CD14-positive monocyte (primary cell): ENCODE measurements at regions not wholly inside any gene's neighbourhood (a gene's known extent, or its start where the extent isn't known, plus 50 kb on each side); places are given as distances from the start of the nearest gene placed in this dataset.

Experiments
- DNase-seq, 3 donors: peaks; one replicate each; pipeline ENCODE4 v3.0.0-alpha.2; 2011 to 2022
- H2AFZ ChIP-seq: 2 replicates; pipeline ENCODE4 v1.6.0; 2012; ENCODE audit warnings: mild to moderate bottlenecking, low read depth, low read length, inconsistent platforms; ENCODE audit not compliant: insufficient read depth, poor library complexity, severe bottlenecking
- H3K27ac ChIP-seq, 2 donors: 1 replicate in 1 of 2; 2 replicates in 1 of 2; pipeline ENCODE4 v1.5.1; 2012 to 2013; ENCODE audit warnings: low read length in 2 of 2, control low read depth in 1 of 2, inconsistent platforms in 1 of 2, low read depth in 1 of 2, mild to moderate bottlenecking in 1 of 2
- H3K27me3 ChIP-seq, 2 donors: one replicate each; pipeline versions ENCODE4 v1.6.0 to v1.6.1; 2011 to 2013; ENCODE audit warnings: low read length in 2 of 2; ENCODE audit not compliant: control insufficient read depth in 2 of 2, insufficient read depth in 2 of 2
- H3K36me3 ChIP-seq, 2 donors: replicated peaks in 1 of 2; 1 replicate in 1 of 2; 2 replicates in 1 of 2; pipeline versions ENCODE4 v1.5.1 to v1.6.1; 2012 to 2013; ENCODE audit warnings: low read length in 2 of 2, control low read depth in 1 of 2, inconsistent platforms in 1 of 2, mild to moderate bottlenecking in 1 of 2; ENCODE audit not compliant: insufficient read depth in 2 of 2, control insufficient read depth in 1 of 2
- H3K4me1 ChIP-seq, 2 donors: 1 replicate in 1 of 2; 2 replicates in 1 of 2; pipeline versions ENCODE4 v1.5.1 to v1.6.1; 2012 to 2013; ENCODE audit warnings: low read length in 2 of 2, control low read depth in 1 of 2, inconsistent platforms in 1 of 2, mild to moderate bottlenecking in 1 of 2, moderate library complexity in 1 of 2; ENCODE audit not compliant: insufficient read depth in 2 of 2, control insufficient read depth in 1 of 2
- H3K4me2 ChIP-seq: replicated peaks from 2 replicates; pipeline ENCODE3; 2012; ENCODE audit warnings: low read length, moderate library complexity, mild to moderate bottlenecking; ENCODE audit not compliant: poor library complexity, severe bottlenecking; ENCODE audit errors: extremely low read depth
- H3K4me3 ChIP-seq, 3 experiments: fragments of 200-600 bp in 1 of 3; sonication (generic) in 1 of 3; replicated peaks in 1 of 3; 1 replicate in 2 of 3; 2 replicates in 1 of 3; pipeline ENCODE4 v1.5.1; 2011 to 2013; ENCODE audit warnings: low read length in 3 of 3, mild to moderate bottlenecking in 3 of 3, control low read depth in 2 of 3, low read depth in 2 of 3, inconsistent platforms in 1 of 3, moderate library complexity in 1 of 3
- H3K79me2 ChIP-seq: 2 replicates; pipeline ENCODE4 v1.6.0; 2012; ENCODE audit warnings: mild to moderate bottlenecking, control low read depth, inconsistent platforms, low read length, moderate library complexity; ENCODE audit not compliant: insufficient read depth
- H3K9ac ChIP-seq: 2 replicates; pipeline ENCODE4 v1.6.0; 2017; ENCODE audit warnings: low read length, mild to moderate bottlenecking; ENCODE audit not compliant: insufficient read depth, poor library complexity, severe bottlenecking
- H3K9me3 ChIP-seq, 2 donors: replicated peaks in 1 of 2; 1 replicate in 1 of 2; 2 replicates in 1 of 2; pipeline versions ENCODE4 v1.5.1 to v1.6.1; 2012 to 2013; ENCODE audit warnings: low read length in 2 of 2, control low read depth in 1 of 2; ENCODE audit not compliant: control insufficient read depth in 1 of 2, insufficient read depth in 1 of 2
- H4K20me1 ChIP-seq: 2 replicates; pipeline ENCODE4 v1.6.0; 2012; ENCODE audit warnings: mild to moderate bottlenecking, low read length, control low read depth, moderate library complexity; ENCODE audit not compliant: insufficient read depth
- H3K27ac Mint-ChIP-seq, 7 donors: one replicate each; pipeline ENCODE4 v1.8.0; 2020; ENCODE audit warnings: mild to moderate bottlenecking in 7 of 7, mixed read lengths in 7 of 7, moderate library complexity in 6 of 7, inconsistent platforms in 2 of 7
- H3K27me3 Mint-ChIP-seq, 3 donors: one replicate each; pipeline ENCODE4 v1.8.0; 2021 to 2022; ENCODE audit warnings: low read depth in 3 of 3, mild to moderate bottlenecking in 3 of 3, mixed read lengths in 3 of 3, moderate library complexity in 3 of 3, inconsistent platforms in 1 of 3
- H3K36me3 Mint-ChIP-seq, 2 donors: one replicate each; pipeline ENCODE4 v1.8.0; 2020; ENCODE audit warnings: mixed read lengths in 2 of 2, inconsistent platforms in 1 of 2, mild to moderate bottlenecking in 1 of 2
- H3K4me1 Mint-ChIP-seq: one replicate; pipeline ENCODE4 v1.8.0; 2020; ENCODE audit warnings: mild to moderate bottlenecking, mixed read lengths
- H3K4me3 Mint-ChIP-seq, 2 donors: one replicate each; pipeline ENCODE4 v1.8.0; 2020; ENCODE audit warnings: mild to moderate bottlenecking in 2 of 2, mixed read lengths in 2 of 2, moderate library complexity in 1 of 2
- H3K9me3 Mint-ChIP-seq, 7 donors: one replicate each; pipeline ENCODE4 v1.8.0; 2020 to 2022; ENCODE audit warnings: mixed read lengths in 7 of 7, mild to moderate bottlenecking in 6 of 7, moderate library complexity in 6 of 7, inconsistent platforms in 2 of 7
- CTCF ChIP-seq: fragments of 200-600 bp; IDR thresholded peaks from one replicate; pipeline ENCODE4 v1.8.0; 2022; ENCODE audit warnings: antibody characterized with exemption, mild to moderate bottlenecking
- WGBS: methylation state at CpG from one replicate; pipeline ENCODE4 v1.1.5; 2013; ENCODE audit warnings: missing lambda C conversion rate; ENCODE audit not compliant: insufficient coverage; 5-methylcytosine and 5-hydroxymethylcytosine counted together
- intact Hi-C, 2 donors: fragments of 100-400 bp; cut with micrococcal nuclease; formaldehyde crosslinking; loops; one replicate each; pipeline versions ENCODE4 v1.15.0 to v1.15.1; 2023

- peaks cover 0 to 7% (median 0%) of the 10 kb centered on the region in 7 donors for H3K9me3 Mint-ChIP-seq
- H3K27ac ChIP-seq, result no peak overlapping the region
- H3K4me3 ChIP-seq, result no peak overlapping the region
- no peaks in the 10 kb centered on the region for H3K36me3 Mint-ChIP-seq
- H3K9ac ChIP-seq, result no peak overlapping the region
- no peaks in the 10 kb centered on the region for H3K9me3 ChIP-seq
- H3K27me3 ChIP-seq, result no peaks in the 10 kb centered on the region
- H3K36me3 ChIP-seq, result no peaks in the 10 kb centered on the region
- intact Hi-C loops, result no loop called here
- H2AFZ ChIP-seq, result no peak overlapping the region
- no CpG with 5 or more reads among the region's 3 CpGs for WGBS
- H3K4me1 ChIP-seq, result peaks cover 7 to 22% of the 10 kb centered on the region in 2 donors
- H3K79me2 ChIP-seq, result no peaks in the 10 kb centered on the region
- no peaks in the 10 kb centered on the region for H3K27me3 Mint-ChIP-seq
- H3K4me3 Mint-ChIP-seq, result no peak overlapping the region
- peak overlapping the region in 4 of 7 donors; percentile 7 to 34 (median 17) for H3K27ac Mint-ChIP-seq
- H3K4me2 ChIP-seq, result no peak overlapping the region
- H4K20me1 ChIP-seq, result no peaks in the 10 kb centered on the region
- DNase-seq, result peak in 2 of 3 donors; percentile 0 to 26
- TF ChIP-seq CTCF, result no peak
- H3K4me1 Mint-ChIP-seq, result peaks cover 15% of the 10 kb centered on the region
Observed at GRCh38 chr3:22475665-22476240, 724.7 kb upstream of the ZNF385D start.

GRCh38 chr3:22476976-22477375 is 726.0 kb upstream of the ZNF385D start:
- peaks cover 7 to 22% of the 10 kb centered on the region in 2 donors for H3K4me1 ChIP-seq
- H3K27me3 ChIP-seq, result no peaks in the 10 kb centered on the region
- H3K4me1 Mint-ChIP-seq, result peaks cover 15% of the 10 kb centered on the region
- H3K4me3 ChIP-seq, result no peak overlapping the region
- no peak overlapping the region for H3K27ac Mint-ChIP-seq
- H4K20me1 ChIP-seq, result no peaks in the 10 kb centered on the region
- H3K9me3 ChIP-seq, result no peaks in the 10 kb centered on the region
- 86% methylated on average over 1 of the region's 1 CpG for WGBS
- DNase-seq, result no peak
- no peaks in the 10 kb centered on the region for H3K36me3 Mint-ChIP-seq
- no peaks in the 10 kb centered on the region for H3K36me3 ChIP-seq
- H2AFZ ChIP-seq, result no peak overlapping the region
- intact Hi-C loops, result no loop called here
- no peaks in the 10 kb centered on the region for H3K27me3 Mint-ChIP-seq
- no peak overlapping the region for H3K4me3 Mint-ChIP-seq
- TF ChIP-seq CTCF, result no peak
- H3K9me3 Mint-ChIP-seq, result peaks cover 0 to 5% (median 0%) of the 10 kb centered on the region in 7 donors
- no peak overlapping the region for H3K9ac ChIP-seq
- H3K79me2 ChIP-seq, result no peaks in the 10 kb centered on the region
- H3K27ac ChIP-seq, result no peak overlapping the region
- H3K4me2 ChIP-seq, result no peak overlapping the region
